ENCODE measurements at regions not wholly inside any gene's neighbourhood (a gene's known extent, or its start where the extent isn't known, plus 50 kb on each side); places are given as distances from the start of the nearest gene placed in this dataset.

GRCh38 chr3:104447681-104448080 is 919.0 kb upstream of the ALCAM start:
- Histone ChIP-seq H3K23ac (ENCODE audit: insufficient read length, low read depth, low read length) (no peak overlapping the region), H3K27ac (ENCODE audit: insufficient read length, low read depth, low read length) (no peak overlapping the region), H3T11ph (ENCODE audit: low read length) (no peak overlapping the region), H3K9me3 (ENCODE audit: control insufficient read depth, low read depth, low read length) (no peaks in the 10 kb centered on the region), H2BK5ac (ENCODE audit: insufficient read length, low read length) (no peak overlapping the region), H3K4ac (ENCODE audit: low read depth, low read length) (no peak overlapping the region), H2BK20ac (ENCODE audit: low read depth, low read length, poor library complexity, severe bottlenecking) (peak overlapping the region; percentile 60), H4K5ac (ENCODE audit: insufficient read length, low read depth, low read length) (no peak overlapping the region), H3K79me2 (ENCODE audit: insufficient read depth, low read length) (no peaks in the 10 kb centered on the region), H2BK120ac (ENCODE audit: low read depth, low read length, poor library complexity, severe bottlenecking) (no peak overlapping the region), H4K20me1 (ENCODE audit: control insufficient read depth, insufficient read depth, insufficient read length) (no peaks in the 10 kb centered on the region), H2BK15ac (ENCODE audit: low read depth, low read length) (no peak overlapping the region), H4K91ac (ENCODE audit: insufficient read length, low read depth, low read length) (no peak overlapping the region), H3K14ac (ENCODE audit: insufficient read depth, low read length) (no peak overlapping the region), H2AK5ac (ENCODE audit: insufficient read length, low read length) (no peak overlapping the region), H3K23me2 (ENCODE audit: insufficient read length, low read depth, low read length, poor library complexity, severe bottlenecking) (no peaks in the 10 kb centered on the region), H4K8ac (replicated peaks; ENCODE audit: insufficient read length, low read depth, low read length) (no peak overlapping the region), H3K79me1 (ENCODE audit: insufficient read depth, low read depth, low read length, poor library complexity, severe bottlenecking) (no peaks in the 10 kb centered on the region), H3K56ac (ENCODE audit: insufficient read length, low read depth, low read length) (no peak overlapping the region), H3K27me3 (ENCODE audit: insufficient read depth, low read length) (no peaks in the 10 kb centered on the region), H3K4me1 (ENCODE audit: insufficient read depth, low read length) (no peaks in the 10 kb centered on the region), H3K18ac (ENCODE audit: insufficient read length, low read depth, low read length) (no peak overlapping the region), H3K4me2 (ENCODE audit: insufficient read depth, insufficient read length, low read length) (no peak overlapping the region), H3K9ac (ENCODE audit: extremely low read depth, insufficient read length, low read length) (no peak overlapping the region), H2BK12ac (ENCODE audit: insufficient read length, low read depth, low read length) (no peak overlapping the region), H2AFZ (ENCODE audit: low read length) (no peak overlapping the region)
- Mint-ChIP-seq H3K4me3 (no peak overlapping the region), H3K36me3 (ENCODE audit: insufficient read depth in 1 of 3, low read depth in 3 of 3) (peaks cover 16 to 24% (median 17%) of the 10 kb centered on the region in 3 experiments), H3K4me1 (0 out of 4 replicates have a peak, but pooled peaks cover 0 to 4% of the 10 kb centered on the region in 2 experiments), H3K27me3 (ENCODE audit: low read depth) (no peaks in the 10 kb centered on the region), H3K9me3 (peaks cover 16 to 28% of the 10 kb centered on the region in 2 experiments), H3K27ac (no peak overlapping the region)
- WGBS (ENCODE audit: extremely low coverage, insufficient read length, low lambda C conversion rate), result no CpG with 5 or more reads among the region's 5 CpGs
- no peak for DNase-seq
- TF ChIP-seq CTCF (conservative IDR thresholded peaks at IDR 0.05), result no peak
